ENCODE measurements at regions not wholly inside any gene's neighbourhood (a gene's known extent, or its start where the extent isn't known, plus 50 kb on each side); places are given as distances from the start of the nearest gene placed in this dataset.

DNA sequence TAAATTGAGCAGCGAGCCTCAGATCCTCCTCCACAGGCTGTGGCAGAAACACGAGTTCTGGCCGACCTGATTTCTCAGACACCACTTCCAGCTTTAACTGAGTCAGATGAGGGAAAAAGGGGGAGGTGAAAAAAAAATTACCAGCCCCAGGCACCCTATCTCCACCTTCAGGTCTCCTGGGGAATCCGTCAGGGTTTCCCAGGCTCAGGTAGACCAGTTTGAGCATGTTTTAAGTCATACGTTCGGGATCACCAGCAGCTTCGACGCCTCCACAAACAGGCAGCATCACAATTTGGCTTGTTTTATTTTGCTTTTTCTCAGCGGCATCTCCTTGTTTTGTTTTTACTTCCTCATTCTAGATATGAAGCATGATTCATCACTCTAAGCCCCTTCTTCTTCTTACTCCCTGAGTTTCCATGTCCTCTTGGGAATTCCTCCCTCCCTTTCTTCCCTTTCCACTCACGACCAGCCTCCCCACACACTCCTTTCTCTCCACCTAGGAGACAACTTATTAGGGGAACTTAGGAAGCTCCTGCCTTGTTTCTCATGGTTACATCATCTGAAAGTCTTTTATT lies 190.1 kb downstream of the ZNF621 start:
- TF ChIP-seq, protein P1, sequence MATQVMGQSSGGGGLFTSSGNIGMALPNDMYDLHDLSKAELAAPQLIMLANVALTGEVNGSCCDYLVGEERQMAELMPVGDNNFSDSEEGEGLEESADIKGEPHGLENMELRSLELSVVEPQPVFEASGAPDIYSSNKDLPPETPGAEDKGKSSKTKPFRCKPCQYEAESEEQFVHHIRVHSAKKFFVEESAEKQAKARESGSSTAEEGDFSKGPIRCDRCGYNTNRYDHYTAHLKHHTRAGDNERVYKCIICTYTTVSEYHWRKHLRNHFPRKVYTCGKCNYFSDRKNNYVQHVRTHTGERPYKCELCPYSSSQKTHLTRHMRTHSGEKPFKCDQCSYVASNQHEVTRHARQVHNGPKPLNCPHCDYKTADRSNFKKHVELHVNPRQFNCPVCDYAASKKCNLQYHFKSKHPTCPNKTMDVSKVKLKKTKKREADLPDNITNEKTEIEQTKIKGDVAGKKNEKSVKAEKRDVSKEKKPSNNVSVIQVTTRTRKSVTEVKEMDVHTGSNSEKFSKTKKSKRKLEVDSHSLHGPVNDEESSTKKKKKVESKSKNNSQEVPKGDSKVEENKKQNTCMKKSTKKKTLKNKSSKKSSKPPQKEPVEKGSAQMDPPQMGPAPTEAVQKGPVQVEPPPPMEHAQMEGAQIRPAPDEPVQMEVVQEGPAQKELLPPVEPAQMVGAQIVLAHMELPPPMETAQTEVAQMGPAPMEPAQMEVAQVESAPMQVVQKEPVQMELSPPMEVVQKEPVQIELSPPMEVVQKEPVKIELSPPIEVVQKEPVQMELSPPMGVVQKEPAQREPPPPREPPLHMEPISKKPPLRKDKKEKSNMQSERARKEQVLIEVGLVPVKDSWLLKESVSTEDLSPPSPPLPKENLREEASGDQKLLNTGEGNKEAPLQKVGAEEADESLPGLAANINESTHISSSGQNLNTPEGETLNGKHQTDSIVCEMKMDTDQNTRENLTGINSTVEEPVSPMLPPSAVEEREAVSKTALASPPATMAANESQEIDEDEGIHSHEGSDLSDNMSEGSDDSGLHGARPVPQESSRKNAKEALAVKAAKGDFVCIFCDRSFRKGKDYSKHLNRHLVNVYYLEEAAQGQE (IDR thresholded peaks at IDR 0.05; ENCODE audit: insufficient read depth in 1 of 2, low read depth in 2 of 2, low read length in 1 of 2) = no peak
- TF ChIP-seq, protein P2, sequence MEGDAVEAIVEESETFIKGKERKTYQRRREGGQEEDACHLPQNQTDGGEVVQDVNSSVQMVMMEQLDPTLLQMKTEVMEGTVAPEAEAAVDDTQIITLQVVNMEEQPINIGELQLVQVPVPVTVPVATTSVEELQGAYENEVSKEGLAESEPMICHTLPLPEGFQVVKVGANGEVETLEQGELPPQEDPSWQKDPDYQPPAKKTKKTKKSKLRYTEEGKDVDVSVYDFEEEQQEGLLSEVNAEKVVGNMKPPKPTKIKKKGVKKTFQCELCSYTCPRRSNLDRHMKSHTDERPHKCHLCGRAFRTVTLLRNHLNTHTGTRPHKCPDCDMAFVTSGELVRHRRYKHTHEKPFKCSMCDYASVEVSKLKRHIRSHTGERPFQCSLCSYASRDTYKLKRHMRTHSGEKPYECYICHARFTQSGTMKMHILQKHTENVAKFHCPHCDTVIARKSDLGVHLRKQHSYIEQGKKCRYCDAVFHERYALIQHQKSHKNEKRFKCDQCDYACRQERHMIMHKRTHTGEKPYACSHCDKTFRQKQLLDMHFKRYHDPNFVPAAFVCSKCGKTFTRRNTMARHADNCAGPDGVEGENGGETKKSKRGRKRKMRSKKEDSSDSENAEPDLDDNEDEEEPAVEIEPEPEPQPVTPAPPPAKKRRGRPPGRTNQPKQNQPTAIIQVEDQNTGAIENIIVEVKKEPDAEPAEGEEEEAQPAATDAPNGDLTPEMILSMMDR (IDR thresholded peaks at IDR 0.05) = no peak
- TF ChIP-seq POLR2AphosphoS5 (IDR thresholded peaks at IDR 0.05; ENCODE audit: low read depth, low read length) (no peak), SIN3A (IDR thresholded peaks at IDR 0.05; ENCODE audit: borderline replicate concordance, insufficient read depth, low read depth, low read length) (no peak), TCF7L2 (IDR thresholded peaks at IDR 0.05; ENCODE audit: low read depth, low read length) (no peak)
